WTC11 (cell line): ENCODE measurements at regions not wholly inside any gene's neighbourhood (a gene's known extent, or its start where the extent isn't known, plus 50 kb on each side); places are given as distances from the start of the nearest gene placed in this dataset.

ENCODE experiments used
- ATAC-seq: fragments of 200-7000 bp; cut with Tn5 transposase; 2 replicates; pipeline ENCODE4 v1.10.0; 2021; ENCODE audit warnings: mild to moderate bottlenecking, moderate library complexity
- CTCF ChIA-PET: fragments of 300-600 bp; sonication (Branson Sonifier 250); formaldehyde crosslinking; loops from one replicate; lab custom pipeline; 2021; ENCODE audit warnings: antibody characterized with exemption; lab: Charles Lee
- POLR2A ChIA-PET: fragments of 350-600 bp; sonication (Branson Sonifier 250); formaldehyde crosslinking; loops from one replicate; lab custom pipeline; 2021; ENCODE audit warnings: antibody characterized with exemption; lab: Charles Lee
- DNase-seq: peaks from one replicate; pipeline ENCODE4 v3.0.0; 2021; ENCODE audit warnings: low spot score
- H3K27ac Mint-ChIP-seq: 2 replicates; pipeline ENCODE4 v1.8.0; 2021; ENCODE audit warnings: mixed read lengths
- H3K27me3 Mint-ChIP-seq: 2 replicates; pipeline ENCODE4 v1.8.0; 2021; ENCODE audit warnings: low read depth, mild to moderate bottlenecking, moderate library complexity, mixed read lengths
- H3K36me3 Mint-ChIP-seq: 2 replicates; pipeline ENCODE4 v1.8.0; 2021; ENCODE audit warnings: mixed read lengths
- H3K4me1 Mint-ChIP-seq: 2 replicates; pipeline ENCODE4 v1.8.0; 2022; ENCODE audit warnings: mixed read lengths
- H3K4me3 Mint-ChIP-seq: 2 replicates; pipeline ENCODE4 v1.8.0; 2021; ENCODE audit warnings: mild to moderate bottlenecking, moderate library complexity, mixed read lengths
- H3K9me3 Mint-ChIP-seq: 2 replicates; pipeline ENCODE4 v1.8.0; 2021; ENCODE audit warnings: mixed read lengths
- ATF1 ChIP-seq: sonication (generic); formaldehyde crosslinking; IDR thresholded peaks from 2 replicates; pipeline ENCODE4 v1.8.1; 2023; ENCODE audit warnings: mild to moderate bottlenecking, moderate library complexity, missing genetic modification reagents
- CREM ChIP-seq: sonication (generic); formaldehyde crosslinking; IDR thresholded peaks from 2 replicates; pipeline ENCODE4 v1.8.1; 2022; ENCODE audit warnings: mild to moderate bottlenecking, missing genetic modification reagents, moderate library complexity
- FOXP1 ChIP-seq: sonication (generic); formaldehyde crosslinking; IDR thresholded peaks from 2 replicates; pipeline ENCODE4 v1.8.0; 2022; ENCODE audit warnings: missing genetic modification reagents, mild to moderate bottlenecking, moderate library complexity, borderline replicate concordance
- GABPB1 ChIP-seq: sonication (generic); formaldehyde crosslinking; IDR thresholded peaks from 2 replicates; pipeline ENCODE4 v1.8.1; 2023; ENCODE audit warnings: mild to moderate bottlenecking, missing genetic modification reagents
- GTF2I ChIP-seq: fragments of 250-450 bp; sonication (Bioruptor Pico); conservative IDR thresholded peaks from 2 replicates; pipeline ENCODE4 v1.4.0; 2021; ENCODE audit warnings: mild to moderate bottlenecking
- MYBL2 ChIP-seq: sonication (generic); formaldehyde crosslinking; IDR thresholded peaks from 2 replicates; pipeline ENCODE4 v1.8.1; 2023; ENCODE audit warnings: mild to moderate bottlenecking, moderate library complexity, missing genetic modification reagents
- NFATC4 ChIP-seq: fragments of 250-450 bp; sonication (Bioruptor Pico); IDR thresholded peaks from 2 replicates; pipeline ENCODE4 v1.9.0; 2021; ENCODE audit warnings: mild to moderate bottlenecking
- NFE2L1 ChIP-seq: sonication (generic); formaldehyde crosslinking; IDR thresholded peaks from 2 replicates; pipeline ENCODE4 v1.8.1; 2023; ENCODE audit warnings: missing genetic modification reagents
- TCF7 ChIP-seq: sonication (generic); formaldehyde crosslinking; IDR thresholded peaks from 2 replicates; pipeline ENCODE4 v1.8.0; 2022; ENCODE audit warnings: mild to moderate bottlenecking, low read depth, missing genetic modification reagents, moderate library complexity
- USF2 ChIP-seq: sonication (generic); formaldehyde crosslinking; IDR thresholded peaks from 2 replicates; pipeline ENCODE4 v1.8.1; 2023; ENCODE audit warnings: mild to moderate bottlenecking, missing genetic modification reagents, moderate library complexity
- ZBTB21 ChIP-seq: sonication (generic); formaldehyde crosslinking; IDR thresholded peaks from 2 replicates; pipeline ENCODE4 v1.8.1; 2023; ENCODE audit warnings: mild to moderate bottlenecking, missing genetic modification reagents, borderline replicate concordance
- ZBTB43 ChIP-seq: sonication (generic); formaldehyde crosslinking; IDR thresholded peaks from 2 replicates; pipeline ENCODE4 v1.8.1; 2023; ENCODE audit warnings: mild to moderate bottlenecking, missing genetic modification reagents
- ZMAT4 ChIP-seq: fragments of 250-450 bp; sonication (Bioruptor Pico); IDR thresholded peaks from 2 replicates; pipeline ENCODE4 v1.9.0; 2021; ENCODE audit warnings: mild to moderate bottlenecking
- ZNF138 ChIP-seq: sonication (generic); formaldehyde crosslinking; conservative IDR thresholded peaks from 2 replicates; pipeline ENCODE4 v1.8.1; 2022; ENCODE audit warnings: mild to moderate bottlenecking, moderate library complexity, missing genetic modification reagents
- ZNF232 ChIP-seq: sonication (generic); formaldehyde crosslinking; IDR thresholded peaks from 2 replicates; pipeline ENCODE4 v1.8.0; 2022; ENCODE audit warnings: mild to moderate bottlenecking, missing genetic modification reagents
- ZNF512 ChIP-seq: sonication (generic); formaldehyde crosslinking; IDR thresholded peaks from 2 replicates; pipeline ENCODE4 v1.8.1; 2022; ENCODE audit warnings: missing genetic modification reagents, borderline replicate concordance
- TF ChIP-seq, protein P1 (sequence below): fragments of 250-450 bp; sonication (Bioruptor Pico); IDR thresholded peaks from 2 replicates; pipeline ENCODE4 v2.1.2; 2022; ENCODE audit warnings: mild to moderate bottlenecking, moderate library complexity
- TF ChIP-seq, protein P2 (sequence below): sonication (generic); formaldehyde crosslinking; IDR thresholded peaks from 2 replicates; pipeline ENCODE4 v1.8.1; 2023; ENCODE audit warnings: mild to moderate bottlenecking, moderate library complexity, missing genetic modification reagents
- TF ChIP-seq, protein P3 (sequence below): sonication (generic); formaldehyde crosslinking; IDR thresholded peaks from 2 replicates; pipeline ENCODE4 v1.8.1; 2023; ENCODE audit warnings: mild to moderate bottlenecking, missing genetic modification reagents, moderate library complexity
- TF ChIP-seq, protein P4 (sequence below): fragments of 250-450 bp; sonication (Bioruptor Pico); IDR thresholded peaks from 2 replicates; pipeline ENCODE4 v1.9.0; 2021; ENCODE audit warnings: mild to moderate bottlenecking

GRCh38 chr3:5423076-5423475, 235.6 kb downstream of the EDEM1 start (continued):
- no peak for TF ChIP-seq ZMAT4
- TF ChIP-seq, protein P1, sequence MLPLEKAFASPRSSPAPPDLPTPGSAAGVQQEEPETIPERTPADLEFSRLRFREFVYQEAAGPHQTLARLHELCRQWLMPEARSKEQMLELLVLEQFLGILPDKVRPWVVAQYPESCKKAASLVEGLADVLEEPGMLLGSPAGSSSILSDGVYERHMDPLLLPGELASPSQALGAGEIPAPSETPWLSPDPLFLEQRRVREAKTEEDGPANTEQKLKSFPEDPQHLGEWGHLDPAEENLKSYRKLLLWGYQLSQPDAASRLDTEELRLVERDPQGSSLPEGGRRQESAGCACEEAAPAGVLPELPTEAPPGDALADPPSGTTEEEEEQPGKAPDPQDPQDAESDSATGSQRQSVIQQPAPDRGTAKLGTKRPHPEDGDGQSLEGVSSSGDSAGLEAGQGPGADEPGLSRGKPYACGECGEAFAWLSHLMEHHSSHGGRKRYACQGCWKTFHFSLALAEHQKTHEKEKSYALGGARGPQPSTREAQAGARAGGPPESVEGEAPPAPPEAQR = no peak
- TF ChIP-seq, protein P2, sequence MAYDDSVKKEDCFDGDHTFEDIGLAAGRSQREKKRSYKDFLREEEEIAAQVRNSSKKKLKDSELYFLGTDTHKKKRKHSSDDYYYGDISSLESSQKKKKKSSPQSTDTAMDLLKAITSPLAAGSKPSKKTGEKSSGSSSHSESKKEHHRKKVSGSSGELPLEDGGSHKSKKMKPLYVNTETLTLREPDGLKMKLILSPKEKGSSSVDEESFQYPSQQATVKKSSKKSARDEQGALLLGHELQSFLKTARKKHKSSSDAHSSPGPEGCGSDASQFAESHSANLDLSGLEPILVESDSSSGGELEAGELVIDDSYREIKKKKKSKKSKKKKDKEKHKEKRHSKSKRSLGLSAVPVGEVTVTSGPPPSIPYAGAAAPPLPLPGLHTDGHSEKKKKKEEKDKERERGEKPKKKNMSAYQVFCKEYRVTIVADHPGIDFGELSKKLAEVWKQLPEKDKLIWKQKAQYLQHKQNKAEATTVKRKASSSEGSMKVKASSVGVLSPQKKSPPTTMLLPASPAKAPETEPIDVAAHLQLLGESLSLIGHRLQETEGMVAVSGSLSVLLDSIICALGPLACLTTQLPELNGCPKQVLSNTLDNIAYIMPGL = no peak
- TF ChIP-seq, protein P3, sequence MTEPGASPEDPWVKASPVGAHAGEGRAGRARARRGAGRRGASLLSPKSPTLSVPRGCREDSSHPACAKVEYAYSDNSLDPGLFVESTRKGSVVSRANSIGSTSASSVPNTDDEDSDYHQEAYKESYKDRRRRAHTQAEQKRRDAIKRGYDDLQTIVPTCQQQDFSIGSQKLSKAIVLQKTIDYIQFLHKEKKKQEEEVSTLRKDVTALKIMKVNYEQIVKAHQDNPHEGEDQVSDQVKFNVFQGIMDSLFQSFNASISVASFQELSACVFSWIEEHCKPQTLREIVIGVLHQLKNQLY (CRISPR knock-in tag) = no peak
- no peak for TF ChIP-seq ZNF512 (CRISPR knock-in tag)
- TF ChIP-seq ZNF138 = no peak

DNA sequence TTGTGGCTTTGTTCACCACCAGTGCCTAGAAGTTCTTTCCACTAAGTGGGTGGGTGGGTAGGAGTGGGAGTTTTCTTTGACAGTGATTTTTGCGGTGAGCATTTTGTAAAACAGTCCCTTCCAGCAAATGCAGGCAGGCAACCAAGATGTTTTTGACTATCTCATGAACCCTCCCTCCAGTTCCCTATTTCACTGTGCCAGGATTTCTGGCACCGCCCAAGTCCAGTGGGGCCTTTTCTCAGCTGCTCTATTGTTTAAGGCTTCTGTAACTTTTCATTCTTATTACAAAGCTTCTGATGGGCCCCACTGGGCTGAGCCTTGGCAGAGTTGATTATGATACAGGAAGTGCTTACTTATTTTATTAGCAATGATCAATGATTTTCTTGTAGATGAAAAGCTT, 236.0 kb downstream of the EDEM1 start:
- no peaks in the 10 kb centered on the region; the same call in 1 of the 2 replicates for H3K27me3 Mint-ChIP-seq
- H3K9me3 Mint-ChIP-seq = peaks cover 51% of the 10 kb centered on the region
- POLR2A ChIA-PET = no interaction called here
- peaks cover 4% of the 10 kb centered on the region for H3K4me1 Mint-ChIP-seq
- ATAC-seq = no peak
- TF ChIP-seq ATF1 (CRISPR knock-in tag) = no peak
- TF ChIP-seq, protein P3 (CRISPR knock-in tag) = no peak
- no peak for TF ChIP-seq ZMAT4
- TF ChIP-seq NFE2L1 = no peak
- TF ChIP-seq CREM = no peak
- no peak for TF ChIP-seq USF2 (CRISPR knock-in tag)
- no peak for TF ChIP-seq GABPB1 (CRISPR knock-in tag)
- no peak for TF ChIP-seq FOXP1 (CRISPR knock-in tag)
- peaks cover 11% of the 10 kb centered on the region; the same call in 1 of the 2 replicates for H3K36me3 Mint-ChIP-seq
- CTCF ChIA-PET = no interaction called here
- DNase-seq = no peak
- no peak overlapping the region for H3K27ac Mint-ChIP-seq
- no peak overlapping the region for H3K4me3 Mint-ChIP-seq

DNA sequence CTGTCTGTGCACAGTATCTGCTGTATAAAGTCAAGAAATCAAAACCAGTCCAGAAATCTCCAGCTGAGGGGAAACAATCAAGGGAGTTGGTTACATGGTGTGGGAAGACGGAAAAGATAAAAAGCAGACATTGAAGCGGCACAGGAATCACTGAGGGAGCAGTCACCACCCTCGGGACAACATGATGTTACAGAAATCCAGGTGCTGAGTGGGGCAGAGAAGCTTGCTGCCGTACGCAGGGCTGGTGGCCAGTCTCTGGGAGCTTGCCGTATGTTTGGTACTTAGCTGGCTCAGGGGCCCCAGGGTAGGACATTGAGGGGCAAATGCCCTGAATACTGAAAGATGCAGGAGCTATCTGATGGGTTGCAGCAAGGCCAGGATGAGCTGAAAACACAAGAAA, 237.9 kb downstream of the EDEM1 start:
- ChIA-PET POLR2A (no interaction called here), CTCF (no interaction called here)
- H3K4me1 Mint-ChIP-seq = peaks cover 4% of the 10 kb centered on the region
- peaks cover 14% of the 10 kb centered on the region; the same call in 1 of the 2 replicates for H3K36me3 Mint-ChIP-seq
- H3K27me3 Mint-ChIP-seq = no peaks in the 10 kb centered on the region; the same call in 1 of the 2 replicates
- peaks cover 52% of the 10 kb centered on the region for H3K9me3 Mint-ChIP-seq
- no peak for ATAC-seq
- H3K27ac Mint-ChIP-seq = no peak overlapping the region
- no peak for DNase-seq
- H3K4me3 Mint-ChIP-seq = no peak overlapping the region
- TF ChIP-seq GTF2I (CRISPR knock-in tag) = no peak
- TF ChIP-seq NFATC4 = no peak
- TF ChIP-seq, protein P4, sequence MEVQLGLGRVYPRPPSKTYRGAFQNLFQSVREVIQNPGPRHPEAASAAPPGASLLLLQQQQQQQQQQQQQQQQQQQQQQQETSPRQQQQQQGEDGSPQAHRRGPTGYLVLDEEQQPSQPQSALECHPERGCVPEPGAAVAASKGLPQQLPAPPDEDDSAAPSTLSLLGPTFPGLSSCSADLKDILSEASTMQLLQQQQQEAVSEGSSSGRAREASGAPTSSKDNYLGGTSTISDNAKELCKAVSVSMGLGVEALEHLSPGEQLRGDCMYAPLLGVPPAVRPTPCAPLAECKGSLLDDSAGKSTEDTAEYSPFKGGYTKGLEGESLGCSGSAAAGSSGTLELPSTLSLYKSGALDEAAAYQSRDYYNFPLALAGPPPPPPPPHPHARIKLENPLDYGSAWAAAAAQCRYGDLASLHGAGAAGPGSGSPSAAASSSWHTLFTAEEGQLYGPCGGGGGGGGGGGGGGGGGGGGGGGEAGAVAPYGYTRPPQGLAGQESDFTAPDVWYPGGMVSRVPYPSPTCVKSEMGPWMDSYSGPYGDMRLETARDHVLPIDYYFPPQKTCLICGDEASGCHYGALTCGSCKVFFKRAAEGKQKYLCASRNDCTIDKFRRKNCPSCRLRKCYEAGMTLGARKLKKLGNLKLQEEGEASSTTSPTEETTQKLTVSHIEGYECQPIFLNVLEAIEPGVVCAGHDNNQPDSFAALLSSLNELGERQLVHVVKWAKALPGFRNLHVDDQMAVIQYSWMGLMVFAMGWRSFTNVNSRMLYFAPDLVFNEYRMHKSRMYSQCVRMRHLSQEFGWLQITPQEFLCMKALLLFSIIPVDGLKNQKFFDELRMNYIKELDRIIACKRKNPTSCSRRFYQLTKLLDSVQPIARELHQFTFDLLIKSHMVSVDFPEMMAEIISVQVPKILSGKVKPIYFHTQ (CRISPR knock-in tag) = no peak
- no peak for TF ChIP-seq ZNF232 (CRISPR knock-in tag)
- TF ChIP-seq TCF7 (CRISPR knock-in tag) = no peak
- TF ChIP-seq MYBL2 (CRISPR knock-in tag) = no peak
- no peak for TF ChIP-seq ZBTB43 (CRISPR knock-in tag)
- no peak for TF ChIP-seq ZBTB21
